NCI-H82 (cell line): ENCODE measurements at regions not wholly inside any gene's neighbourhood (a gene's known extent, or its start where the extent isn't known, plus 50 kb on each side); places are given as distances from the start of the nearest gene placed in this dataset.

ENCODE experiments used
- DNase-seq: peaks from one replicate; lab custom pipeline; 2025; lab: John Stamatoyannopoulos, UW

DNA sequence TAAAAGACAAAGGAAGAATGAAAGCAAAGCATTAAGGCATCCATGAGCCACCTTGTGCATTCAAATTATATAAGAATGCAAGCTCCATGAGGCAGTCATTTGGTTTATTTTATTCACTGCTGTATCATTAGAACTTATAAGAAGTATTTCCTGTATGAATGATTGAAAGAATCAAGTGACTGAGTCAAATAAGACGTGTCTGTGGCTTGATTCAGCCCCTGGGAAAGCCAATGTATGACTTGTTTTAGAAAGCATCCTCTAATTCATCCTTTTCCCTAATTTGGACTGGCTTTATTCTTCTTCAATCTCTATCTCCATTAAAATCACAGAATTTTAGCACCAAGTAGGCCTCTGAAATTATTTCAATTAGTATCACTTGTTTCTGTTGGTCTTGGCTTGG, 461.1 kb downstream of the LPIN1 start:
- DNase-seq: no peak

DNA sequence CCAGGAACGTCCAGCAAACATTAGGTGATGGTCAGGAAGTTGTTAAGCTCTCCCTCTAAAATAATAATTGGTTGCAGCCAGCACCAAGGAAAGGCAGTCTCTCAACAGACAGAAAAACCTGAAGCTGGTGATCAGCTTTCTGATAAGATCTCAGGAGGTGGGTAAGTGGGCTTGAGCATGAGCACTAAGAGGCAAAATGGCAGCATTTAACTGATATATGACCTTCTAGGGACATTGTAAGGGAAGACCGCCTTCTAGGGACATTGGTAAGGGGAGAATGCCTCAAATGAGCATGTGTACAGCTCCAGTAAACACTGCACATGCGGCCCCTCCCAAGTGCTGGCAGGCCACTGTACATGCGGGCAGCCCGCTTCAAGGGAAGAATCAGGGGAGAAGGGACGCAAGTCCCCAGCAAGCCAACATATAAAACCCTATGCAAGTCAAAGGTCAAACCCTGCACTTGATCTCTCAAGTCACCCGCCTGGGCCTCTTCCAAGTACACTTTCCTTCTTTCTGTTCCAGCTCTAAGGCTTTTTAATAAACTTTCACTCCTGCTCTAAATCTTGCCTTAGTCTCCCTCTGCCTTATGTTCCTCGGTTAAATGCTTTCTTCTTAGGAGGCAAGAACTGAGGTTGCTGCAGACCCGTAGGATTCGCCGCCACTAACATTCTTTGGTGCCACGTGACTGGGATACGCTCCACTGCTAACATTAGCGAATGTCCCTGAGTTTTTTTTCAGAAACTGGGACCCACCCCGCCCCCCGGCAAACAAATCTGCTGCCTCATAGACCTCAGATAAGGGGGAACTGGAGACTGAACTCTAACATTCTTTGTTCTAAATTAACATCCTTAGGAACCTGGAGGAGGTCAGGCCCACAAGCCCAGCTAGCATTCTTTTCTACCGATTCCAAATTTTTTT, 463.8 kb downstream of the LPIN1 start:
- DNase-seq: no peak

GRCh38 chr2:12211326-12212175, 465.1 kb downstream of the LPIN1 start:
- no peak for DNase-seq

DNA sequence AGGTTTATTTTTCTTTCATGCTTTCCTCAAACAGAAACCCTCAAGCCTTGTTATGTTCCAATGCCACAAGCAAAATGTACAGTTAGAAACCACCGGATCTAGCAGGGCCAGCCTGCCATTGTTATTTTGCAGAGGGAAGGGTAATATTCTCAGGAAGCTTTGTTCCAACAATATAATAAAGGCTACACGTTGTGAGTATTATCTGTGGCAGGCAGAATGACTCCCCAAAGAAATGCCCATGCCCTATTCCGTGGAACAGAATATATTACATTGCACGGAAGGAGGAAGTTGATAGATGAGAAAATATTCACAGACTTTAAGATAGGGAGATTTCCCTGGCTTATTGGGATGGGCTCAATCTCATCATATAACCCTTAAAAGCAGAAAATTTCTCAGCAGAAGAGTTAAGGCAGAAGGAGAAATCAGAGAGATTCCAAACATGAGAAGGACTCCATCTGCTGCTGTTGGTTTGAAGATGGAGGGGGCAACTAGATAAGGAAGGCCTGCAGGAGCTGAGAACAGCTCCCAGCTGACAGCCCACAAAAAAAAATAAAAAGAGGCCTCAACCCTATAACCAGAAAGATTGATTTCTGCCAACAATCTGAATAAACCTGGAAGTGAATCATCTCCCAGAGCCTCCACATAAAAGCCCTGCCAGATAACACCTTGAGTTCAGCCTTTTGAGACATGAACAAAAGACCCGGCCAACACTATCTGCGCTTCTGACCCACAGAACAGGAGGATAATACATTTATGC, 466.6 kb downstream of the LPIN1 start:
- no peak for DNase-seq

GRCh38 chr2:12217175-12217574, 470.7 kb downstream of the LPIN1 start:
- DNase-seq: no peak

DNA sequence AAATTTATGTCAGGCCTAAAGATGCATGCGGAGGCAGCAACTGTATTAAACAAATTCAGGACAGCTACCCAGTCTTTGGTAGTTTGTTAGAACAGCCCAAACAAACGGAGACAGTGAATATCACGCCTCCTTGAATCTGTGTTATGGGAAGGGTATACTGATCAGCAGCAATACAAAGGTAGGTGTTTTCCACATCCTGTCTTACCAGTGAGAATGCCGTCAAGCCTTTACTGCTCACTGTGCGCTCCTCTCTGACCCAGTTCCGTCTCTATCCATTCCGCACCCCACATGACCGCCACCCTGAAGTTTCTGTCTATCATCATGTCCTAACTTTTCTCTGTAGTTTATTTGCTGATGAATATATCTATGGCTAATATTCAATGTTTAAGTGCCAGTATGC, 473.3 kb downstream of the LPIN1 start:
- no peak for DNase-seq

DNA sequence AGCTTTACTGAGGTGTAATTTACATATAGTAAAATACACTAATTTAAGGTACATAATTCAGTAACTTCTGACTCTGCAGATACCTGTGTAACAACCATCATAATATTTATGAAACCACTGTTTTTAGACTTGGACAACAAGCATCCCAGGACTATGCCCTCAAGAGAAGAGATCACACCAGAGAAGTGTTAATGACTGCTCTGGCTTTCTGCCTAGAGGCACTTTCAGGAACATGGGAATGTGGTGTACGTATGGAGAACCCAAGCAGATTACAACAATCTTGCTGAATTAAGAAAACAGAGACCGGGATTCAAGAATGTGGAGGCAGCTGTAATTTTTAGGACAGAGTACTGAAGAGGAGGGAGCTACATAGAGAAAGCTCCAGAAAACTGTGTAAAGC, 475.2 kb downstream of the LPIN1 start:
- no peak for DNase-seq

DNA sequence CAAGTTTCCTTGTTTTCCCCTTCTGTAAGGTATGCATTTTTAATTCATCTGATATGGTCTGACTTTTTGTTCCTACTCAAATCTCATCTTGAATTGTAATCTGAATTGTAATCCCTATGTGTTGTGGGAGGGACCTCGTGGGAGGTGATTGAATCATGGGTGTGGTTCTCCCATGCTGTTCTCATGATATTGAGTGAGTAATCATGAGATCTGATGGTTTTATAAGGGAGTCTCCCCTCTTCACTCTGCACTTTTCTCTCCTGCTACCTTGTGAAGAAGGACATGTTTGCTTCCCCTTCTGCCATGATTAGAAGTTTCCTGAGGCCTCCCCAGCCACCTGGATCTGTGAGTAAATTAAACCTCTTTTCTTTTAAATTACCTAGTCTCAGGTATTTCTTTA, 476.1 kb downstream of the LPIN1 start:
- DNase-seq: no peak

- no peak for DNase-seq
These were observed 477.3 kb downstream of the LPIN1 start for GRCh38 chr2:12223732-12224131.

DNA sequence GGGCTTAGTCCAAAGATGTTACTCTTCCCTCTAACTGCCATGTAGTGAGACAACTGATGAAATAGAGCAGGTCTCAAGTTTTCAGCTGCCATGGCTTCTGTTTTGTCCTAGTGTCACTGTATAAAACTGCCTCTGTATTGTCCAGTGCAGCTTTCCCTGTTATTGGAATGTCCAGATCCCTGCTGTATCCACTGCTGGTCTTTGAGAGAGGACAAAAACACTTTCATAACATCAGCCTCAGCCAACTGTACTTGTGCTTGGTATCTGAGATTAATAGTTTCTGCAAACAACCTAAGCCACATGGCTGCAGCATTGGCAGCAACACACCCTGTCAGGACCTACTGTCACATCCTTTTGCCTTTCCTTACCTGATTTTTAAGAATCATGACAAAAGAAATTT, 480.2 kb downstream of the LPIN1 start:
- no peak for DNase-seq

DNA sequence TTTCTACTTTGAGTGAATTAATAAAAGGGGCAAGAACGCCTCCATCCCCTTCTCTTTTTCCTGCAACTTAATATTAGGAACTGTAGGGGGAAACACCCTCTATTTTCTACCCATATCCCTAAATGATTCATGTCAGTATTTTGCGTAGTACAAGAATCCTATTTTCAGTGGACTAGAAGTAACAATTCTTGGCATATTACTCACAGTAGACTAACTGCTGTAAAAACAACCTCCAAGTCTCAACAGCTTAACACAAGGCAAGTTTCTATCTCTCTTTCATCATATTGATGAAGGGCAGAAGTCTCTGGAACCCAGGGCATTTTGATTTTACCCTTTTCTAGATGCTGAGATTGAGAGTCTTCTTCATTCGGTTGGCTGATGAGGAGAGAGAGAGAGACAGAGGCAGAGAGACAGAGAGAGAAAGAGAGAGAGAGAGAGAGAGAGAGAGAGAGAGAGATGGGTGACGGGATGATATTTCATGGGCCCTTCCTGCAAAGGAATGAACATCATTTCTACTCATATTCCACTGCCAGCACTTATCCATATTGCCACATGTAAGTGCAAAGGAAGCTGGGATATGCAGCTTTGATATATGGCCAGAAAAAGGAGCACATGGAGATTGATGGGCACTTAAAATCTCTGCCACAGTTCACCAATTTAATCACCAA, 481.6 kb downstream of the LPIN1 start:
- DNase-seq: no peak

DNA sequence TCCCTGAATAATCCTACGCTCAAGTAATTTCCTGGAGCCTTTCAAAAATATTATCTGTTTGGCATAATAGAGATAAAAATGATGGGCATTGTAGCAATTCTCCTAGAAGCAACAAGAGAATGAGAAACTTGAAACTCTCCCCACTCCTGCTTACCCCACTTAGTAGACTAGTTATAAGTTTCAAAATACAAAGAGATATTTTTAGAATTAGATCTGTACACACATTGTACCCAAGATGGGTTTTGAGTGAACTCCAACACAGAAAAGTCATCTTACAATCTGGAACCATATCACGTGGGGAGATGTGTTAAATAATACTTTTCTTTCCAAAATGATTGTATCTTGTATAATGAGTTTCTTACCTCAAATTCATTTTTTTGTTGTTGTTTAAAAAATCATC, 484.9 kb downstream of the LPIN1 start:
- no peak for DNase-seq

DNA sequence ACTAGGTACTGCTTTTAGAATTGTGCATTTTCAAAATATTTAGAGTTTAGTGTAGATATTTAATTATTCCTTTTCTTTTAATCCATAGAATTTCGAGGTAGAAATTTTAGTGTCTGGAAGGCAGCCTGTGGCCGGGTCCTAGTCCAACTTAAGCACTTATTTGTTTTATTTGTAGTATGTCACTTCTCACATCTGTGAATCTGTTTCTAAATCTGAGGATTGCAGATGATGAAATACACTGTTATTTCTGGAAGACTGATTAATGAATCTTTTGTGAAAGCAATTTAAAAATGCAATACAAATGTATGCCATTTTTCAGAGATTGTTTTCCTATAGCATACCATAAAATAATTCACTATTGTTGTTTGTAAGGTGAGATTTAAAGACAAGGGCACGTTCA, 483.9 kb upstream of the TRIB2 start:
- DNase-seq: no peak

GRCh38 chr2:12236136-12236844, 480.4 kb upstream of the TRIB2 start:
- no peak for DNase-seq

DNA sequence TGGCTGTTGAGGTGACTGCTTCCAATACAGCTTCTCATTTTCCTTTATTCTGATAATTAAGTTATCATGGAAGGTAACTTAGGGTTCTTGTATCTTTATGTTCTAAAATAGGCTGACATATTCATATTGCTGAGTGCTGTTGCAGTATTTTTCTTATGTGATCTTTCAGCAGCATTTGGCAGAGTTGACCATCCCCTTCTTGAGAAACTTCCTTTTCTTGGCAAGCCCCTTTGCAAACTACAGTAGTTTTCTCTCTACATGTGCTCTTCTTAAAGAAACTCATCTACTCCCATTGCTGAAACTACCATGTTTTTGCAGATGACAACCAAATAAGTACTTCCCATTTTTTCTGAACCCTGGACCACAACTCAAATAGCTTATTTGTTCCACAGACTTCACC, 476.5 kb upstream of the TRIB2 start:
- DNase-seq: no peak

DNA sequence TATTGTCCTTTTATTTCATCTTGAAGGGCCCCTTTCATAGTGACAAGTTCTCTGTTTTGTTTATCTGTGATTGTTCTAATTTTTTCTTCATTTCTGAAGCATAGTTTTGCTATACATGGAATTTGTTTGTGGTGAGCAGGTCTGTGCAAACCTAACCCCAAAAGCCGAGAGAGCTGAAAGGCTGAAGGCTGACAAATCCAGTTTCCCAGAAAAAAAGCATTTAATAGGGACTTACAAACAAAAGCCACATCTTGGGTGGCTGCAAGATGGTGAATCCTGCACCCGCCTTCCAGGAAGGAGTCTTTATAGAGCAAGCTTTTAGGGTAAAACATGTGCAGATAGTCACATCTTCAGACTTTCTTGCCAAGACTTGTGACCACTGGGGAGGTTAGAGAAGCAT, 473.4 kb upstream of the TRIB2 start:
- DNase-seq: no peak

DNA sequence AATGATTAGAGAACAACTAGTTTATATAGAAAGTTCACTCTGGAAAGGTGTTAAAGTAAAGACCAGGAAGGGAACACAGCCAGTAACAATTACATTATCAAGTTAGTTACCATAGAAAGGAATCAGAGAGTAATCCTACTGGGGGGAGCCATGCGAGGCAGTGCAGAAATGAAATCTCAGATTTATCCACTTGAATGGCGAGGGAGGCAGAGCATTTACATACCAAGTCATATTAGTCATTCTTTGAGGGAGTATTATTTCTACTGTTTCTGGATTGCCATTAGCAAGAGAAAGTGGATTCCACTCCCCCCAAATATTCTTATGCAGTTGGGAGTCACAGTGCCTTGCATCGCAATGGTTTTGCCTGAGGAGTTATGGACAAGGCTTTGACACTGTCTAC, 472.7 kb upstream of the TRIB2 start:
- no peak for DNase-seq

- DNase-seq: no peak
These were observed 465.6 kb upstream of the TRIB2 start for GRCh38 chr2:12251121-12251520.

GRCh38 chr2:12251749-12252148, 465.0 kb upstream of the TRIB2 start:
- DNase-seq: no peak

DNA sequence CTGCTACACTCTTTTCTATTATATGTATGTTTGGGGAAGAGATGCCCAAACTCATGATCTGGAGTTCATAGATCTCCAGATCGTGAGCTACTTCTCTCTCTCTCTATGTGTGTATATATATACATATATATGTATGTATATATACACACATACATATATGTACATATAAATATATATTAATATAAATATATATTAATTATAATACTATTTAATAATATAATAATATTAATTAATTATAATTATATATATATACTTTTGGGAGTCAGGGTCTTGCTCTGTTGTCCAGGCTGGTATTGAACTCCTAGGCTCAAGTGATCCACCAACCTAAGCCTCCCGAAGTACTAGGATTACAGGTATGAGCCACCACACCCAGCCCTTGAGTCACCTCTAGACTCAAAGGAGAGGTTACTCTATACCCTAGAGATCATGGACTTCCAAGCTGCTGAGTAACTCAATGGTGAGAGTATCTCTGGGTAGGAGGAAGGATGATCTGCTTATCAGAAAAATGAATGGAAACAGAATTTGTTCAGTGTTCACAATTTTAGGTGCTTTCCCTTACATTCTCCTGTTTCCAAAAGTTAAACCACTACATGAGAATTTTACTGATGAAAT, 463.5 kb upstream of the TRIB2 start:
- no peak for DNase-seq
